ENCODE measurements at regions not wholly inside any gene's neighbourhood (a gene's known extent, or its start where the extent isn't known, plus 50 kb on each side); places are given as distances from the start of the nearest gene placed in this dataset.

DNA sequence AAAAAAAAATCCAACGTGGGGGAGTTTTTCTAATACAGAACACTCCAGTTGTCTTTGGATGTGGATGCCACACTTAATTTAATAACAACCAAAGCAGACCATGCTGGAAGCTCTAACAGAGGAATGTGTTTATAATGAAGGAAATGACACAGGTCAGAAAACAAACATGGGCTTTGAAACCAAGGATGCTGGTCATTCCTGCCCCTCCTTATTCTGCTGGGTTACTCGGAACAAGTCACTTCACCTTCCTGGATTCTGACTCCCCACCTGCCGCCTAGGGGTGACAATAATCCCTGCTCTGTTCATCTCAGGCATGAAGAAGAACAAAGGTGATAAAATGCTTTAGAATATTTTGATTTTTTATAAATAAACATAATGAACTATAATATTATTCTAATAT is 240.9 kb upstream of the ADAMTS9 start:
- H3K36me3 ChIP-seq (ENCODE audit: control insufficient read depth, insufficient read depth, low read length): no peaks in the 10 kb centered on the region
- H3K27me3 ChIP-seq (ENCODE audit: control insufficient read depth, insufficient read depth, low read length, poor library complexity, severe bottlenecking): no peaks in the 10 kb centered on the region
- no peaks in the 10 kb centered on the region for H3K4me1 ChIP-seq (ENCODE audit: control insufficient read depth, insufficient read depth, low read length)
- WGBS, 2 experiments: 85 to 96% methylated on average over 2 to 3 of the region's 3 CpGs
- no peak overlapping the region for H3K27ac ChIP-seq (ENCODE audit: insufficient read depth, low read depth, low read length, poor library complexity, severe bottlenecking)
- H3K9me3 ChIP-seq (ENCODE audit: control insufficient read depth, low read length): no peaks in the 10 kb centered on the region
- H3K4me3 ChIP-seq (ENCODE audit: insufficient read depth, low read depth, low read length): no peak overlapping the region

DNA sequence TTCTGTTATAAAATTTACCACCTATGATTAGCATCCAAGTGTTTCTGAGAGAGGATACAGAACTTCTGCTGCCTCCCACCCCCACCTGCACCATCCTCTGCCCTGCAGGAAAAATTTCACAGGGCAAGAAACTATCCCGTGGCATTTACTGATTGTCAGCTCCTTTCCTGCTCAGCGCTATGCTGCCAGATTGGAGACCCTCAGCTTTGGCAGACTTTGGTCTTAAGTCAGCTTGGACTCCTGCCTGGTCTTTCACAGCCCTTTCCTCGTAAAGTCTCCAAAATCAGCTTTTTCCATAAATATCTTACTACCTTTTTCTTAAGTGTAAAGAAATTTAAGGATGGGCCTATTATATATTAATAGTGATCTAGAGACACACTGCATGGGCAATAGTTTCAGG is 239.9 kb upstream of the ADAMTS9 start:
- H3K36me3 ChIP-seq (ENCODE audit: control insufficient read depth, insufficient read depth, low read length): no peaks in the 10 kb centered on the region
- H3K9me3 ChIP-seq (ENCODE audit: control insufficient read depth, low read length): no peaks in the 10 kb centered on the region
- no peak overlapping the region for H3K4me3 ChIP-seq (ENCODE audit: insufficient read depth, low read depth, low read length)
- no peaks in the 10 kb centered on the region for H3K4me1 ChIP-seq (ENCODE audit: control insufficient read depth, insufficient read depth, low read length)
- H3K27me3 ChIP-seq (ENCODE audit: control insufficient read depth, insufficient read depth, low read length, poor library complexity, severe bottlenecking): peaks cover 3% of the 10 kb centered on the region
- 92 to 96% methylated on average over 3 of the region's 3 CpGs for WGBS, 2 experiments
- no peak overlapping the region for H3K27ac ChIP-seq (ENCODE audit: insufficient read depth, low read depth, low read length, poor library complexity, severe bottlenecking)

DNA sequence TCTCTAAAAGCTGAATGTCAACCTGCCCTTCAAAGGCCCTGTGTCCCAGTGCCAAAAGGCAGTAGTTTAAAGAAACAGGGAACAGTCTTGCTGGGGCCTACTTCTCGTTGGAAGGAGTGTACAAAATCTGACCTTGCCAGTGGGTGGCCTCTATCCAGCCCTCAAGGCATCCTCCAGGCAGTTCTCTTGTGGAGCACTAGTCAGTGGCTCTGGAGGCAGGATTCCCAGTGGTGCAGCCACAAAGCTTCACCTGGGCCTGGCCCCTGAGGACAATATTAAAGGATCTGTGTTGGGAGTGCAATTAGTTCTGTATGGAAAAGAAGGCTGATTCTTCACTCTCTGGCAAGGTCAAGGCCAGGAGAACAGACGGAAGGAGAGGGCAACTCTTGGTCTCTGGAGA is 237.8 kb upstream of the ADAMTS9 start:
- H3K4me1 ChIP-seq (ENCODE audit: control insufficient read depth, insufficient read depth, low read length): no peaks in the 10 kb centered on the region
- no peak overlapping the region for H3K4me3 ChIP-seq (ENCODE audit: insufficient read depth, low read depth, low read length)
- H3K9me3 ChIP-seq (ENCODE audit: control insufficient read depth, low read length): no peaks in the 10 kb centered on the region
- H3K36me3 ChIP-seq (ENCODE audit: control insufficient read depth, insufficient read depth, low read length): no peaks in the 10 kb centered on the region
- WGBS, 2 experiments: 62 to 76% methylated on average over 2 of the region's 2 CpGs
- H3K27ac ChIP-seq (ENCODE audit: insufficient read depth, low read depth, low read length, poor library complexity, severe bottlenecking): no peak overlapping the region
- peaks cover 3% of the 10 kb centered on the region for H3K27me3 ChIP-seq (ENCODE audit: control insufficient read depth, insufficient read depth, low read length, poor library complexity, severe bottlenecking)

DNA sequence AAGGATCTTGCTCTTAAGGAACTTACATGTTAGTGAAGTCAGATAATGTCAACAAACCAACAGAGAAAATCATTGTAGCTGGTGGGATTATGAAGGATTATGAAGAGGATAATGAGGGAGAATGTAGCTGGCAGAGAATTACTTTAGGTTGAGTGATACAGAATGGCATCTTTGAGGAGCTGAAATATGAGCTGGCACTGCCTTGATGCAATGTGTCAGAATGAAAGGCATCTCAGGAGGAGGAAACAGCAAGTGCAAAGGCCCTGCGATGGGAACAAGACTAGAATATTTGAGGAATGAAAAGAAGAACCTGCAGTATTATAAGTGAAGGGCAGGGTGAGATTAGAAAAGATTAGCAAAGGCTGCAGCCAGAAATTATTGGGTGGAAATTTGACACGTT is 237.2 kb upstream of the ADAMTS9 start:
- Histone ChIP-seq H3K27ac (ENCODE audit: insufficient read depth, low read depth, low read length, poor library complexity, severe bottlenecking) (no peak overlapping the region), H3K27me3 (ENCODE audit: control insufficient read depth, insufficient read depth, low read length, poor library complexity, severe bottlenecking) (peaks cover 3% of the 10 kb centered on the region), H3K4me1 (ENCODE audit: control insufficient read depth, insufficient read depth, low read length) (no peaks in the 10 kb centered on the region), H3K9me3 (ENCODE audit: control insufficient read depth, low read length) (no peaks in the 10 kb centered on the region), H3K4me3 (ENCODE audit: insufficient read depth, low read depth, low read length) (no peak overlapping the region), H3K36me3 (ENCODE audit: control insufficient read depth, insufficient read depth, low read length) (no peaks in the 10 kb centered on the region)
- WGBS, 2 experiments: 89 to 91% methylated on average over 2 of the region's 2 CpGs

DNA sequence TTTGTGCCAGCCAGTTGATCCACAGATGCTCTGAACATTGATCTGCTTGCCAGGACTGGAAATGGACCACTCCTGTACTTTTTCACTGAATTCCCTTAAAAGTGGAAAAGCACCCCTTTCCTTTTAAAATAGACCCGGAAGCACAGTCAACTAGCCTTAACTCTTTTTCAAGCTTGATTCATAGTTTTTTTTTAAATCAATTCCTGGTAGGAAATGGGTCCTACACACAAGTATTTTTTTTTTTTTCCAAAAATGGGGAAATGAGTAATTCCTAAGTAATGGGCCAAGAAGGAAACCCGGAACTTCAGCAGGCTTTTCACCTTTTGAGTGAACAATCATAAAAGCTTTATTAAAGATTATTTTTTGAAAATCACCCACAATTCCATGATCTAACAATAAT is 234.4 kb upstream of the ADAMTS9 start:
- WGBS, 2 experiments: 75 to 88% methylated on average over 1 to 2 of the region's 2 CpGs
- no peak overlapping the region for H3K4me3 ChIP-seq (ENCODE audit: insufficient read depth, low read depth, low read length)
- H3K4me1 ChIP-seq (ENCODE audit: control insufficient read depth, insufficient read depth, low read length): no peaks in the 10 kb centered on the region

DNA sequence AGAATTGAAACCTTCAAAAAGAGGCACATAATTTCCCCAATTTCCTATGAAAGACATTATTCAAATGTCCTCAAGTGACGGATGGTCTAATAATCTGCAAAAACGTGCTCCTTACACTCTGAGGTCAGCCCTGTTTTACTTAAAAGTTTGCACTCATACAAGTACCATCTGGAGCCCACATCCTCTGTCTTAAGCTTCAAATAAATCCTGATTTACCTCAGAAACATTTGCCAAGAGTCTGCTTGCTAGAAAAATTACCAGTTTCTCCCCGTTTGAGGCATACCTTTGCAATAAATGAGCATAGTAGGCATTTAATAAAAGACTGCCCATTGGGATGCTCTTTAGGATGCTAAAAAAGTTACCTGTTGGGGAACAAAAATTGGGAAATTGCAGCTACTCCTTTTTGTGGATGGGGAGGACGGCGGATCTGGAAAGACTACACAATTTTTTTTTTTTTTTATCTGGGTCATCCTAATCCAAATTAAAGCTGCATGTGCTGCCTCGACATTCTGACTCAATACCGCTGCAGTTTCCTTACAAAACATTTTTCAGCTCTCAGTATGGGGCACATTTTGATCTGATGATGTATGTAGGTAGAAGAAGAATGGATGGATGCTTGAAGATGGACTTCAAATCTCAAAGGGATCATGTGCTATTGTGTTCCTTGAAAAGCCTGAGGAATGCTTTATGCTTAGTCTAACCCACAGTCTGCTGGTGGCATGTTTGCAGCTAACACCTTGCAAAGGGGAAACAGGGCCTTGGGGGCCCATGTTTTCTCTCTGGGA is 233.7 kb upstream of the ADAMTS9 start:
- no peaks in the 10 kb centered on the region for H3K36me3 ChIP-seq (ENCODE audit: control insufficient read depth, insufficient read depth, low read length)
- no peaks in the 10 kb centered on the region for H3K9me3 ChIP-seq (ENCODE audit: control insufficient read depth, low read length)
- no peak overlapping the region for H3K27ac ChIP-seq (ENCODE audit: insufficient read depth, low read depth, low read length, poor library complexity, severe bottlenecking)
- H3K27me3 ChIP-seq (ENCODE audit: control insufficient read depth, insufficient read depth, low read length, poor library complexity, severe bottlenecking): peaks cover 3% of the 10 kb centered on the region
- no peak overlapping the region for H3K4me3 ChIP-seq (ENCODE audit: insufficient read depth, low read depth, low read length)
- H3K4me1 ChIP-seq (ENCODE audit: control insufficient read depth, insufficient read depth, low read length): no peaks in the 10 kb centered on the region
- WGBS, 2 experiments: 85 to 89% methylated on average over 7 of the region's 7 CpGs

More for the DNA sequence above, 234.4 kb upstream of the ADAMTS9 start:
- Histone ChIP-seq H3K27ac (ENCODE audit: insufficient read depth, low read depth, low read length, poor library complexity, severe bottlenecking) (no peak overlapping the region), H3K27me3 (ENCODE audit: control insufficient read depth, insufficient read depth, low read length, poor library complexity, severe bottlenecking) (peaks cover 3% of the 10 kb centered on the region), H3K36me3 (ENCODE audit: control insufficient read depth, insufficient read depth, low read length) (no peaks in the 10 kb centered on the region), H3K9me3 (ENCODE audit: control insufficient read depth, low read length) (no peaks in the 10 kb centered on the region)

DNA sequence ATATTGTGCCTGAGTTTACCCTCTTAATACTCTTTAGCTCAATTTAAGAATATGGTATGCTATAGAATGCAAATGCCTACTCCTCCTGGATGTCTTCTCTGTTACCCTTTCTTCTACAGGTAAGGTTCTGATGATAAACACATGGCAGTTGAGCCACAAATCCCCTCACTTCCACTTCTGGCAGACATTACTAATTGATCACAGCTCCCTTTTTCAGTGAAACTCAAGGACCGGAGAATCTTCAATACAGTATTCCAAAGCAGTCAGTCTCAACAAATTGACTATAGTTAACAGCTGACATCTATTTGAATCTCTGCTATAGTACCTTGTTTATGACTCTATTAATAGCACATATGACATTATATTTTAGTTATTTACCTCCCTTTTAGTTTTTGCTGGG is 232.1 kb upstream of the ADAMTS9 start:
- WGBS, 2 experiments: 36 to 58% methylated on average over 1 of the region's 1 CpG
- H3K4me3 ChIP-seq (ENCODE audit: insufficient read depth, low read depth, low read length): no peak overlapping the region
- peaks cover 3% of the 10 kb centered on the region for H3K27me3 ChIP-seq (ENCODE audit: control insufficient read depth, insufficient read depth, low read length, poor library complexity, severe bottlenecking)
- no peaks in the 10 kb centered on the region for H3K9me3 ChIP-seq (ENCODE audit: control insufficient read depth, low read length)
- no peak overlapping the region for H3K27ac ChIP-seq (ENCODE audit: insufficient read depth, low read depth, low read length, poor library complexity, severe bottlenecking)
- no peaks in the 10 kb centered on the region for H3K4me1 ChIP-seq (ENCODE audit: control insufficient read depth, insufficient read depth, low read length)
- H3K36me3 ChIP-seq (ENCODE audit: control insufficient read depth, insufficient read depth, low read length): no peaks in the 10 kb centered on the region

DNA sequence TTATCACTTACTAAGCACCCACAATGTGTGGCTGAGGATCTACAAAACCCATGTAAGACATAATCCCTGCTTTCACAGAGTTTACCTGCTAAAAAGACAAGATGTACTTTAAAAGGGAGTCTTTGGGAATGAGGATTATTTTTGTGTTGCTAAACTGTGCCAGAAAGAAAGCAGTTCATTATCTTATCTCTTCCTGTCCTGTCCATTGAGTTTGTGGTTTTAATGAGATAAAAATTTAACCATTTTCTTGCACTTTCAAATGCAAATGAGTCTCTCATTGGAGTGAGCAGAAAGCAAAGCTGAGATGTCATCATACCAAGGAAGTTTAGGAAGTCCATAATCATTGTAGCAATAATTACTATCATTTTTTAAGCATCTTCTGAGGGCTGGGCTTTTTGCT is 231.2 kb upstream of the ADAMTS9 start:
- no peaks in the 10 kb centered on the region for H3K9me3 ChIP-seq (ENCODE audit: control insufficient read depth, low read length)
- H3K4me3 ChIP-seq (ENCODE audit: insufficient read depth, low read depth, low read length): no peak overlapping the region
- H3K4me1 ChIP-seq (ENCODE audit: control insufficient read depth, insufficient read depth, low read length): no peaks in the 10 kb centered on the region
- no peaks in the 10 kb centered on the region for H3K36me3 ChIP-seq (ENCODE audit: control insufficient read depth, insufficient read depth, low read length)
- H3K27me3 ChIP-seq (ENCODE audit: control insufficient read depth, insufficient read depth, low read length, poor library complexity, severe bottlenecking): peaks cover 3% of the 10 kb centered on the region
- H3K27ac ChIP-seq (ENCODE audit: insufficient read depth, low read depth, low read length, poor library complexity, severe bottlenecking): no peak overlapping the region

DNA sequence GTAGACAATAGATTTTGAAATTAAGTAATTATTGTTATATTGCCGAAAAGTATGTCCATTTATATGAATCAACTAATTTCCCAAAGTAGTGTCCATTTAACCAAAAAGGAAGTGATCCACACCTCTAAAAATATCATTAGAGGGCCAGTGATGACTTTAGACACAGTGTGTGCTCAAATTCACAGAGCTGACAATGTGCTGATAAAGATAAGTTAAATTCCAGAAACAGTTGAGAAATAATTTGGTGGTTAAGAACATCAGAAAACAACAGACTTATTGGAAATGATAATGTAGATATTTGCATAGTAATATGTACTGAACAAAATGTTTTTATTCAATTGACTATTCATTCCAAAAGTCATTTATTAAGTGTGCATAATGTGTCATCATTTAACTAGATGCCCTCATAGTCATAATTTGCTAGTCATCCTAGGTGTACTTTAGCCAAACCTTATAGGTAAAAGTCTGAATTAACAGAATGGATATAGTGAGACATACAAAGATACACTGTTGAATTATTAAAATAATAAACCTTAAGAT is 230.2 kb upstream of the ADAMTS9 start:
- no peaks in the 10 kb centered on the region for H3K27me3 ChIP-seq (ENCODE audit: control insufficient read depth, insufficient read depth, low read length, poor library complexity, severe bottlenecking)
- WGBS, 2 experiments: no CpG with 5 or more reads among the region's 1 CpG
- no peak overlapping the region for H3K4me3 ChIP-seq (ENCODE audit: insufficient read depth, low read depth, low read length)
- H3K36me3 ChIP-seq (ENCODE audit: control insufficient read depth, insufficient read depth, low read length): no peaks in the 10 kb centered on the region
- H3K4me1 ChIP-seq (ENCODE audit: control insufficient read depth, insufficient read depth, low read length): no peaks in the 10 kb centered on the region
- no peak overlapping the region for H3K27ac ChIP-seq (ENCODE audit: insufficient read depth, low read depth, low read length, poor library complexity, severe bottlenecking)
- no peaks in the 10 kb centered on the region for H3K9me3 ChIP-seq (ENCODE audit: control insufficient read depth, low read length)

DNA sequence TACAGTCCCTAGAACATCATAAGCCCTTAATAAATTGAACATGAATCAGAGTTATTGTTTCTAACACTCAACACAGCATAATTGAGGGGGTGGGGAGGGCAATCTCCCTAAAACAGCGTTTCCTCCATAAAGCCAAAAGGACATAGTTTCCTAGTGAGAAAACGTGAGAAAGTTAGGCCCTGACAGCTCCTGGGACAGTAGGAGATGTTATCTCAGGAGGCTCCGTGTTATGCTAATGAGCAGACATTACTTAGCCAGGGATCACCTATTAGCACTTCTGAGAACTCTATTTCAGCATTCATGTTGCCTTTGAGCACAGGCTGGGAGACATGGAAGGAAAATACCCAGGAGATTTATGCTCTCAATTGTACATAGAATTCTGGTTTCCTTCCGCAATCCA is 229.1 kb upstream of the ADAMTS9 start:
- H3K27ac ChIP-seq (ENCODE audit: insufficient read depth, low read depth, low read length, poor library complexity, severe bottlenecking): no peak overlapping the region
- no peak overlapping the region for H3K4me3 ChIP-seq (ENCODE audit: insufficient read depth, low read depth, low read length)
- no peaks in the 10 kb centered on the region for H3K27me3 ChIP-seq (ENCODE audit: control insufficient read depth, insufficient read depth, low read length, poor library complexity, severe bottlenecking)
- 12 to 18% methylated on average over 4 of the region's 4 CpGs for WGBS, 2 experiments
- H3K4me1 ChIP-seq (ENCODE audit: control insufficient read depth, insufficient read depth, low read length): no peaks in the 10 kb centered on the region
- H3K9me3 ChIP-seq (ENCODE audit: control insufficient read depth, low read length): no peaks in the 10 kb centered on the region
- no peaks in the 10 kb centered on the region for H3K36me3 ChIP-seq (ENCODE audit: control insufficient read depth, insufficient read depth, low read length)

All from ectodermal cell (in vitro differentiated cells).